Liver (tissue), 3 donors: ENCODE measurements at regions not wholly inside any gene's neighbourhood (a gene's known extent, or its start where the extent isn't known, plus 50 kb on each side); places are given as distances from the start of the nearest gene placed in this dataset.

ENCODE experiments used
- NR2F2 ChIP-seq: IDR thresholded peaks from 2 replicates; pipeline ENCODE4 v1.6.1; 2016; ENCODE audit warnings: antibody characterized with exemption
- TF ChIP-seq, protein P1 (sequence below): fragments of 150-350 bp; IDR thresholded peaks from 2 replicates; pipeline ENCODE4 v1.5.1; 2017; ENCODE audit warnings: improper control_type of control experiment, low read depth, low read length; ENCODE audit not compliant: missing input control
- donor health status: healthy.
- donor health status: healthy.

DNA sequence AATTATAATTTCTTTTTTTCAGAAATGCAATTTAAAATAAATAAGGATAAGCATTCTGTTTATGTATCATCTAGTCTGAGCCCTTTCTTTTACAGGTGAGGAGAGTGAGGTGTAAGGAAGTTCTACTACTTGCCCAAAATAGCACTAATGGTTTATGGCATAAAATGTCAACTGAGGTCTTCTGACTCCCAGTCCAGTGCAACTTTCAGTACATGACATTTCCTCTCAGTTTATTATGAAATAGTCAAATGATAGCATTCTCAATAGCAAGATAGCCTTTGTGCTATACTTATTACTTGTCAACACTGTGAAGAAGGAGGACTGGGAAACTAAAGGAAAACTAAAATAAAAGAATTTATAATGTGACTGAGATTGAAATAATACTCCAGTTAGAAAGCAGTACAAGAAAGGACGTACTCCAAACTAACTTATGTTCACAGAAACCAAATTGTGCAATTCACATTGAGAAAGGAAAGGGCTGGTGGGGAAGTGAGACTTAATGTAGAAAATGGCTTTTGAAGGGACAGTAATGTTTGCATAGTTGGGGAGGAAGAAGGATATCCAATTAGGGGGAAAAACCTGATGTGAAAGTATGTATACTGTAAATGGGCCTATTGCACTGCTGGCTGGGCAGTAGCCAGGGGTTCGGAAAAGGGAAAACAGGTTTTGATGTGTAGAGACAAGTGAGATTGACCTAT, 166.7 kb upstream of the ZEB2 start:
- no peak for TF ChIP-seq NR2F2
- TF ChIP-seq, protein P1, sequence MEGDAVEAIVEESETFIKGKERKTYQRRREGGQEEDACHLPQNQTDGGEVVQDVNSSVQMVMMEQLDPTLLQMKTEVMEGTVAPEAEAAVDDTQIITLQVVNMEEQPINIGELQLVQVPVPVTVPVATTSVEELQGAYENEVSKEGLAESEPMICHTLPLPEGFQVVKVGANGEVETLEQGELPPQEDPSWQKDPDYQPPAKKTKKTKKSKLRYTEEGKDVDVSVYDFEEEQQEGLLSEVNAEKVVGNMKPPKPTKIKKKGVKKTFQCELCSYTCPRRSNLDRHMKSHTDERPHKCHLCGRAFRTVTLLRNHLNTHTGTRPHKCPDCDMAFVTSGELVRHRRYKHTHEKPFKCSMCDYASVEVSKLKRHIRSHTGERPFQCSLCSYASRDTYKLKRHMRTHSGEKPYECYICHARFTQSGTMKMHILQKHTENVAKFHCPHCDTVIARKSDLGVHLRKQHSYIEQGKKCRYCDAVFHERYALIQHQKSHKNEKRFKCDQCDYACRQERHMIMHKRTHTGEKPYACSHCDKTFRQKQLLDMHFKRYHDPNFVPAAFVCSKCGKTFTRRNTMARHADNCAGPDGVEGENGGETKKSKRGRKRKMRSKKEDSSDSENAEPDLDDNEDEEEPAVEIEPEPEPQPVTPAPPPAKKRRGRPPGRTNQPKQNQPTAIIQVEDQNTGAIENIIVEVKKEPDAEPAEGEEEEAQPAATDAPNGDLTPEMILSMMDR = no peak
